ENCODE measurements at regions not wholly inside any gene's neighbourhood (a gene's known extent, or its start where the extent isn't known, plus 50 kb on each side); places are given as distances from the start of the nearest gene placed in this dataset.

DNA sequence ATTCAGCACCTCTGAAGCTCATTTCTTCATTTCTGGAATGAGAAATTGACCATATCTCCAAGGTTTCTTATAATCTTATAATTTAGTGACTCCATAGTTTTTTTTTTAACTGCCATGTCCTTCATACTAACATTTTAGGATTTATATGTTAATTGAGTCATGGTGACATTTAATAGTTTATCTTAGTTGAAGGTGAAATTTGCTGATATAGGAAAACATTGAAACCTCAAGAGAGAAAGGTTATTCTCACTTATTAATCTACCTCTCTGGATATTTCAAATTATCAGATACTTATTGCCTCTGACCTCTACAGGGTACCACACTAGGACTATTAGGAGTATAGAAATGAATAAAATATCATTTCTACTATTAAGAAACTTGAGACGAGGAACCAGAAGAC is 499.0 kb downstream of the NUP35 start:
- no peak overlapping the region for H3K27ac ChIP-seq (ENCODE audit: low read depth, low read length, poor library complexity, severe bottlenecking)
- no peak overlapping the region for H3K4me2 ChIP-seq (ENCODE audit: low read length)
- H3K36me3 ChIP-seq (ENCODE audit: insufficient read depth, low read length): no peaks in the 10 kb centered on the region
- H3K4me3 ChIP-seq (ENCODE audit: low read depth, low read length, poor library complexity, severe bottlenecking): no peak overlapping the region
- H3F3A ChIP-seq (ENCODE audit: insufficient read depth, low read length): no peaks in the 10 kb centered on the region
- H2AFZ ChIP-seq (ENCODE audit: low read length): no peak overlapping the region
- no peaks in the 10 kb centered on the region for H3K9me3 ChIP-seq (ENCODE audit: low read length)
- no peaks in the 10 kb centered on the region for H4K20me1 ChIP-seq (ENCODE audit: insufficient read depth, low read length)
- H3K4me1 ChIP-seq (ENCODE audit: insufficient read depth, low read length, severe bottlenecking): no peaks in the 10 kb centered on the region
- no peaks in the 10 kb centered on the region for H3K27me3 ChIP-seq (ENCODE audit: insufficient read depth, low read length)
- TF ChIP-seq, protein P1, sequence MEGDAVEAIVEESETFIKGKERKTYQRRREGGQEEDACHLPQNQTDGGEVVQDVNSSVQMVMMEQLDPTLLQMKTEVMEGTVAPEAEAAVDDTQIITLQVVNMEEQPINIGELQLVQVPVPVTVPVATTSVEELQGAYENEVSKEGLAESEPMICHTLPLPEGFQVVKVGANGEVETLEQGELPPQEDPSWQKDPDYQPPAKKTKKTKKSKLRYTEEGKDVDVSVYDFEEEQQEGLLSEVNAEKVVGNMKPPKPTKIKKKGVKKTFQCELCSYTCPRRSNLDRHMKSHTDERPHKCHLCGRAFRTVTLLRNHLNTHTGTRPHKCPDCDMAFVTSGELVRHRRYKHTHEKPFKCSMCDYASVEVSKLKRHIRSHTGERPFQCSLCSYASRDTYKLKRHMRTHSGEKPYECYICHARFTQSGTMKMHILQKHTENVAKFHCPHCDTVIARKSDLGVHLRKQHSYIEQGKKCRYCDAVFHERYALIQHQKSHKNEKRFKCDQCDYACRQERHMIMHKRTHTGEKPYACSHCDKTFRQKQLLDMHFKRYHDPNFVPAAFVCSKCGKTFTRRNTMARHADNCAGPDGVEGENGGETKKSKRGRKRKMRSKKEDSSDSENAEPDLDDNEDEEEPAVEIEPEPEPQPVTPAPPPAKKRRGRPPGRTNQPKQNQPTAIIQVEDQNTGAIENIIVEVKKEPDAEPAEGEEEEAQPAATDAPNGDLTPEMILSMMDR (IDR thresholded peaks at IDR 0.05; ENCODE audit: low read length): no peak
- TF ChIP-seq EZH2 (IDR thresholded peaks at IDR 0.05; ENCODE audit: borderline replicate concordance, low read length): no peak
- H3K9me2 ChIP-seq (ENCODE audit: low read depth, low read length): no peaks in the 10 kb centered on the region
- no peak overlapping the region for H3K9ac ChIP-seq (ENCODE audit: low read length)
- no peaks in the 10 kb centered on the region for H3K79me2 ChIP-seq (ENCODE audit: insufficient read depth, low read length)

DNA sequence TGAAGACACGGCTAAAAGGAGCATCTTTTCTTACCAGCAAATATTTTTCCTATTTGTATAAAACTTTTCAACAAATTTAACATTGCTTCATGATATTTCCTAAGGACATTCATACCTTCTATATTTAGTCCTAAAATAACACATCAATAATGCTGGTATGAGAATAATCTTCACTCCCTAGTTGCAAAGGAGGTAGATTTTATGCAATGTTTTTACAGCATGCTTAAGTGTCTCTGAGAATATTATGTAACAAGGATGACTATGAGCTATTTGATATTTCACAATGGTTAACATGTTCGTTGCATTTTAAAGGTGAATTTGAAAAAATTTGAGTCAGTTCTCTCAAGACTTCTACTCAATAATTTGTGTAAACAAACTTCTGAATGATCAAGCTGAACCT is 506.7 kb downstream of the NUP35 start:
- H3F3A ChIP-seq (ENCODE audit: insufficient read depth, low read length): no peaks in the 10 kb centered on the region
- H3K9me3 ChIP-seq (ENCODE audit: low read length): no peaks in the 10 kb centered on the region
- H3K79me2 ChIP-seq (ENCODE audit: insufficient read depth, low read length): no peaks in the 10 kb centered on the region
- H3K9me2 ChIP-seq (ENCODE audit: low read depth, low read length): no peaks in the 10 kb centered on the region
- no peaks in the 10 kb centered on the region for H3K27me3 ChIP-seq (ENCODE audit: insufficient read depth, low read length)
- H3K9ac ChIP-seq (ENCODE audit: low read length): no peak overlapping the region
- no peak overlapping the region for H3K27ac ChIP-seq (ENCODE audit: low read depth, low read length, poor library complexity, severe bottlenecking)
- H3K4me3 ChIP-seq (ENCODE audit: low read depth, low read length, poor library complexity, severe bottlenecking): no peak overlapping the region
- H2AFZ ChIP-seq (ENCODE audit: low read length): no peak overlapping the region
- no peak overlapping the region for H3K4me2 ChIP-seq (ENCODE audit: low read length)
- no peaks in the 10 kb centered on the region for H3K4me1 ChIP-seq (ENCODE audit: insufficient read depth, low read length, severe bottlenecking)
- no peaks in the 10 kb centered on the region for H4K20me1 ChIP-seq (ENCODE audit: insufficient read depth, low read length)
- H3K36me3 ChIP-seq (ENCODE audit: insufficient read depth, low read length): no peaks in the 10 kb centered on the region
- TF ChIP-seq, protein P1 (IDR thresholded peaks at IDR 0.05; ENCODE audit: low read length): no peak
- TF ChIP-seq EZH2 (IDR thresholded peaks at IDR 0.05; ENCODE audit: borderline replicate concordance, low read length): no peak

DNA sequence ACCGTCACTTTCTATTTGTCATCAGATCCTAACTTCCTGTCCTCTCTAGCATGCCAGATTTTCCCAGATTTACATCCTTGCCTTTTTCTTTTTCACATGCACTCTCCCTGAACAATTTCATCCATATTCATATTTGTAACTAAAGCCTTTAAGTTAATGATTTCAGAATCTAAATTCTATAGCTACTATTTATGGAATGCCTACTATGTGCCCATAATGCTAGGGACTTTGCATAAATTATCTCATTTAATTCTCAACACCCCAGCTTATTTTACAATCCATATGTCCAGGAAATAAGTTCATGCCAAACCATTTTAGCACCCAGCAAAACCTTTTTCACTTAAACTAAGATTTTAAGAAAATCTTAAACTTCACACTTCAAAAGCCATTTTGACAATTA is 531.9 kb downstream of the NUP35 start:
- Histone ChIP-seq H2AFZ (ENCODE audit: low read length) (no peak overlapping the region), H3K27ac (ENCODE audit: low read depth, low read length, poor library complexity, severe bottlenecking) (no peak overlapping the region), H3K9me3 (ENCODE audit: low read length) (no peaks in the 10 kb centered on the region), H3F3A (ENCODE audit: insufficient read depth, low read length) (no peaks in the 10 kb centered on the region), H3K9ac (ENCODE audit: low read length) (no peak overlapping the region), H3K36me3 (ENCODE audit: insufficient read depth, low read length) (no peaks in the 10 kb centered on the region), H3K9me2 (ENCODE audit: low read depth, low read length) (no peaks in the 10 kb centered on the region), H4K20me1 (ENCODE audit: insufficient read depth, low read length) (no peaks in the 10 kb centered on the region), H3K27me3 (ENCODE audit: insufficient read depth, low read length) (no peaks in the 10 kb centered on the region), H3K4me3 (ENCODE audit: low read depth, low read length, poor library complexity, severe bottlenecking) (no peak overlapping the region), H3K79me2 (ENCODE audit: insufficient read depth, low read length) (no peaks in the 10 kb centered on the region), H3K4me2 (ENCODE audit: low read length) (no peak overlapping the region), H3K4me1 (ENCODE audit: insufficient read depth, low read length, severe bottlenecking) (no peaks in the 10 kb centered on the region)
- TF ChIP-seq, protein P1 (IDR thresholded peaks at IDR 0.05; ENCODE audit: low read length): no peak
- TF ChIP-seq EZH2 (IDR thresholded peaks at IDR 0.05; ENCODE audit: borderline replicate concordance, low read length): no peak

Measured in OCI-LY1 (cell line).